Cardiac septum (tissue), 1 donor: ENCODE measurements at regions not wholly inside any gene's neighbourhood (a gene's known extent, or its start where the extent isn't known, plus 50 kb on each side); places are given as distances from the start of the nearest gene placed in this dataset.

Source experiments
- DNase-seq: peaks from one replicate; pipeline ENCODE4 v3.0.0-alpha.2; 2020; ENCODE audit warnings: low spot score
- intact Hi-C: fragments of 100-400 bp; cut with DNase I; formaldehyde crosslinking; loops from one replicate; pipeline ENCODE4 v1.14.0; 2022
- donor health status: DM: no; HTN: no; CAD: no.

DNA sequence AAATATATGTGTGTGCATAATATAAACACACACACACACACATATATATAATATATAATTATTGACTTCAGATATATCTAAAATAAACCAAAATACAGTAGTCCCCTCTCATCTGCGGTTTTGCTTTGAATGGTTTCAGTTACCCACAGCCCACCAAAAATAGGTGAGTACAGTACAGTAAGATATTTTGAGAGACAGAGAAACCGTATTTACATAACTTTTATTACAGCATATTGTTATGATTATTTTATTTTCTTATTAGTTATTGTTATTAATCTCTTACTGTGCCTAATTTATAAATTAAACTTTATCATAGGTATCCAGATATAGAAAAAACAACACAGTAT lies 564.2 kb downstream of the ACTL7B start:
- no peak for DNase-seq
- intact Hi-C loops = no loop called here

DNA sequence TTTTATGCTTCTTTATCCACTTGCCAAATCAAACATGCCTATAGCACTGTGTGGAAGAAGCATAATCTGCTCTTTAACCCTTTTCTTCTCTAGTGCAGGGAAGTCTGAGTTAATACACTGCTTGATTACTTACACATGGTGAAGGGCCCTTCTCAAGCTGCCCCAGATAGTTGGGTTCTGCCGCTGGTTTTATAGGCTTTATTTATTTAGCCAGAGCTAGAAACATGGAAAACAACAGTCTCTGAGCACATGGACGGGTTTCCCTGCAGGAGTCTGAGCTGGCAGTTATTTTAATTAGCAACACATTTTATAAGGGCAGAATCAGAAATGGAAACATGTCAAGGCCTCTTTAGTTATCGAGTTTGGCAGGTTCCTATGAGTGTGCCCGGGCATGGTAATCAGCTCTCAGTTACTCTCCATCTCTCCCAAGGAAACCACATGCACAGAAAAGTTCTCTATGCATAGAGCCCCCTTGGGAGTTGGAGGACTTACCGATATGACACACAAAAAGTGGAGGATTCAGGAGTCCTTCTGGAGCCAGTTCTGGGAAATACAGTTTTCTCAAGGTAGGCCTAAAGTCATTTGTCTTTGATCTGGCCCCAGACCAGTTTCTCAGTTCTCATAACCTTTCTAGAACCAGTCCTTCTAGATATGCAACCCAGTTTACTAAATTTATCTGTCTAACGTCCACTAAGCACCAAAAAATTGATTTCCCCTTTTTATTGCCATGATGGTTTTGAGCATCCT lies 564.8 kb downstream of the ACTL7B start:
- intact Hi-C loops = no loop called here
- no peak for DNase-seq

DNA sequence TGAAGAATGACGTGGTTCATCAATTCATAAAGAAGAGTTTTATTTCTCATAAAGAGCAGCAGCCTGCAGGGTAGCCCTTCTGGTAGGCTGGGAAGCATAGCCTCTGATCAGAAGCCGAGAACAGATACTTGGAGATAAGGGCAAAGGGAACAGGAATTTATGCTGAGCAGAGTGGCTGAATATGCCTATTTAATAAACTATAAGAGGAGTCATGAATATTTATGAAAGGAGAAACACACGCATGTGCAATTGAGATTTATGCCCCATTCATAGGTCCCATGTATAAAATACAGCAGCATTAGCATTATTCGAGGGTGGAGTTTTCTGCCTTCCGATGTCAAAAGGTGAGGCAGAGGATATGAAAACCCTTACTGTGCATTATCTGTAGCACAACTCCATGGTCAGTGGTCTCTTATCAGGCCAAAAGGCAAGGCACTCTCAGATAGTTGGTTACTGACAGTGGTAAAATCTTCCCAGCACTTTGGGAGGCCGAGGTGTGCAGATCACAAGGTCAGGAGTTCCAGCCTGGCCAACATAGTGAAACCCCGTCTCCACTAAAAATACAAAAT lies 569.1 kb downstream of the ACTL7B start:
- intact Hi-C loops = loop anchor here (10.0 kb wide), 1 partner anchor 278 kb away; no protein-coding TSS in a partner anchor
- DNase-seq = no peak

DNA sequence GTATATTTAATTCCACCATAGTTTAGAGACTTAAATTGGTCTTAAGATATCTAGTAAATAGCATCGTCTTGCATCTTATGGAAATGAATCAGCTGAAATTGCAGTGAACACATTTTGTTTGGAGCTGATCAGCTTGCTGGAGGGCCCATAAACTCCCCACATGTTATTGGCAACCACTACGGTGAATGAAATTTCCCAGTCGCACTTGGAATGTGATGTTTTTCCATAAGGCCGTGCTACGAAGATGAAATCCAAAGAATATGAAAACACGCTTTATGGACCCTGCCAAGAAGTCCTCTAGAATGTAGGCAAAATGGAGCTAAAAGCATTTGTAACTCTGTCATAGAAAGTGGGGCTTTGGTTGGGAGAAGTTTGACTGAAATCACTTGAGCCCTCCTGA lies 572.1 kb downstream of the ACTL7B start:
- DNase-seq = no peak
- intact Hi-C loops = loop anchor here (10.0 kb wide), 1 partner anchor 281 kb away; no protein-coding TSS in a partner anchor

DNA sequence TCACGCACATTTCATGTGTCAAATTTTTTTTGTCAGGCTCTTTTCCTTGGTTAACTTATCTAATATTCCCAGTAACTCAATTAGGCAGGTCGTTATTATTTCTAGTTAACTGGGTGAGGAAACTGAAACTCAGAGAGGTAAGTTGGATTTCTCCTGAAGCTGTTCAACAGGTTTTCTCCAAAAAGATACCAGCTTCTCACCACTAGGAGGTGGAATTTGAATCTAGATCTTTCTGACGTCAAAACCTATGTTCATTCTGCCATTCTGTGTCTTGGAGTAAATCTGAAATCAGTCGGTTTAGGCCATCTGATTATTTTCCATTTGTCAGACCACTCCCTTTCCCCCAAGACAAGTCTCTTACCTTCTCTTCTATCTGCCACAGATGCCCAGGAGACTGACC lies 572.9 kb downstream of the ACTL7B start:
- no peak for DNase-seq
- intact Hi-C loops = loop anchor here (10.0 kb wide), 1 partner anchor 282 kb away; no protein-coding TSS in a partner anchor

DNA sequence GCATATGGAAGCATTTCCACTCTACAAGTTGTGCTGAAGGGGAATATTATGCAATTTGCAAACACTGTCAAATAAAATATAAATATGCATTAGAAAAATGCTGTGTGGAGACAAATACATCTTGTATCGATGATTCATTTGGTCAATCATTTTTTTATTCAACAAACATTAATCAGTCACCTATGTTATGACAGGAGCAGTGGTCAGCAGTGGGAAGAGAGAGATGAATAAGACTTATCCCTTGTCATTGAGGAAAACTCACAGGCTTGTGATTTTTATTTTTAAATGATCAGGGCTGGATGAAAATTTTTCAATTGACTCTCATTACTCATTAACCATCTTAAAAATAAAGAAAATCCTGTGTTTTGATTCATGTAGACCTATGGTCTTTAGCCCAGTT lies 574.1 kb downstream of the ACTL7B start:
- intact Hi-C loops = loop anchor here (10.0 kb wide), 1 partner anchor 283 kb away; no protein-coding TSS in a partner anchor
- DNase-seq = no peak

DNA sequence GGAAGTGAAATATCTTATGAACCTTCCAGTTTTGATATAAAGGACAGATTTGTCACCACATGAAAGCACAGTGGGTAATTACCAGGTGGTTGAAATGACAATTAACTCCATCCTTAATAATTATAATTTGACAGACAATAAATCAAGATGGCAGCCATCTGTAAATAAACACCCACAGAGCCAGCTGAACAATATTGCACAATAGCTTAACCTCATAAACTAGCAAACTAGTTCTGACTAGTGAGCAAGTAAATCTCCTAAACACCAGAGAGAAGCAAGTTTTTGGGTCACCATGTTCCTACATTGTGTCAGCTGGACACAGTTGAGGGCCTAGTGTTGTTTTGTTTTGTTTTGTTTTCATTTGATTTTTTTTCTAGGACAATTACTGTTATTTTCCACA lies 577.4 kb downstream of the ACTL7B start:
- no peak for DNase-seq
- intact Hi-C loops = no loop called here

DNA sequence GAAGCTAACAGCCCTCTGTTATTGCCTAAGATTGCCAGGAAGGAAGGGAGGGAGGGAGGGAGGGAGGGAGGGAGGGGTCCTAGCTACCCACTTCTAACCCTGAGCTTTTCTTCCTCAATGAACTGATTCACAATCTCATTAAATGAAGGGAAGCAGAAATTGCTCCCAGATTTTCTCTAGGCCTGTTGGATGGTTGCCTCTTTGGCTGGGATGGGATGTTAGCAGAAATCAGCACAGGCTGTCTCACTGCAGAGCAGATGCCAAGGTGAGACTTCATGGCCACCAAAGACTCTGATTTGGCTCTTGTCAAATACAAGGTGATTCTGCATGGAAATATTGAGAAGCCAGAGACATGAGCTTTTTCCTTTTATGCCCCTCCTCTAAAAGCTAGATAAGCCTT lies 578.6 kb downstream of the ACTL7B start:
- intact Hi-C loops = no loop called here
- DNase-seq = no peak

DNA sequence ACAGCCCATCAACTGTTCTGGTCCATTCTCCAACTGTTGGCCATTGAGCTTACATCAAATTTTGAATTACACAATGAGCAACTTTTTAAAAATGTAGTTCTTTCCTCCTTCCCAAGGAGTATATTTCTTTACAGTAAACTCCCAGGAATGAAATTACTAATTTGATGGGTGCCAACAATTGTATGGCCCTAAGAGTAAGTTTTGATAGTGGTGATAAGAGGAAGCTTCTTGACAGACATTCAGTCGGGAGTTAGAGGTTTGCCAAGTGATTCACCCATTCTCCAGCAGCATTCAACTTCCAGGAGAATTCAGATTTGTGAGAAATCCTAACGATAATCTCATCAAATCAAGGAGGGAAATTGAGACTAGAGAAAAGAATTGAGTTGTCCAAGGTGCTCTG lies 579.9 kb downstream of the ACTL7B start:
- no peak for DNase-seq
- intact Hi-C loops = no loop called here

DNA sequence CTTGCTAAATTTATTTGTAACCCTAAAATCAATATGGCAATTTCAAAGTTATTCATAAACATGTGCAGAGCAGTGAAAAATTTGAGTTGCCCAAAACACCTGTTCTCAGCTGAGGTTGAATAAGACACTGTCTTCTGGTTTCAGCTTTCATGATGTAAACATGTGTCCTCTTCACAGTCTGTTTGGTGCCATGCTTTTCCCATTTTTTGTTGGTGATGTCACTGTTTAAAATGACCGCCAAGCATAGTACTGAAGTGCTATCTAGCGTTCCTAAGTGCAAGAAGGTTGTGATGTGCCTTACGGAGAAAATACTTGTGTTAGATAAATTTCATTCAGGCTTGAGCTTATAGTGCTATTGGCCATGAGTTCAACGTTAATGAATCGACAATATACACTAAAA lies 580.8 kb downstream of the ACTL7B start:
- DNase-seq = no peak
- intact Hi-C loops = loop anchor here (5.0 kb wide), 2 partner anchors 788 to 808 kb away; partner anchors contain the start of gene KLF4

DNA sequence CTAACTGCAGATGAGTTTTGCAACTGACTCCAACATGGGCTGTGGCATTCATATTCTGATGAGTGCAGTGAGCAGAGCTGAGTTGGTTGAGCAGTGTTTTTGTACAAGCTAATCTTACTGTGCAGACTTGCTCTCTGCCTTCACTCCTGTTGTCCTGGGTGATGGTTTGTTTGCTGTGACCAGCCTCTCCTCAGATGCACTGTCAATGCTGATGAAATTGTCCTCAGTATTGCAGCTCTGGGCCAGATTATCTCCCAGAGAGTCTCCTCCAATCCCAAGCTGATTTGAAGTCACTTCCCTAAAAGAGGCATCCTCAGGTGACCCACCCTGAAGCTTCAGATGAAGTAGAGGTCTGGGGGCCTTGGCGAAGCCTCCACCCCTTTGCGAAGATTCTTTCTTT lies 581.8 kb downstream of the ACTL7B start:
- intact Hi-C loops = loop anchor here (5.0 kb wide), 2 partner anchors 787 to 807 kb away; partner anchors contain the start of gene KLF4
- DNase-seq = no peak

DNA sequence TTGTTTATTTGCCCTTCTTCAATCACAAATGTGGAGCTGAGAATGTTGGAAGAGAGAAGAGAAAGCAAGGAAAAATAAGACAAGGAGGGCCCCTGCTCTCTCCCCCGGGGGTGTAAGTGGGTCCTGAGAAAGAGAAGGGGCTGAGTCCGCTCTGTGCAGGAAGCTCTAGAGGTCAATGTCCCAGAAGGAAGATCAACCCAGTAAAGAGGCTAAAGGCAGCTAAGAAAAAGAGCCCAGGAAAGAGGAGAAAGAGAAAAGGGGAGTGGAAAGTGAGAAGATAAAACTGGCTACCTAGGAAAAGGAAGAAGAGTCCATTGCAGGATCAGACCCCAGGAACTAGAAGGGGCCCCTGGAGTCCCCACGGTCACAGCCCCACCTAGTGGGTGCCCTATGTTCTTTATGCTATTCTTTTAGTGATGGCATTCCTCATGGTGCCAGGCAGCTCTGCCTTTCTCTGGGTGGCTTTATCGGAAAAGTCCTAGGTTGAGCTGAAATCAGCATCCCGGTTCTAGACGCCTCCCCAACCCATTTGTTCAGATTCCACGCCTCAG lies 583.4 kb downstream of the ACTL7B start:
- intact Hi-C loops = loop anchor here (5.0 kb wide), 2 partner anchors 785 to 805 kb away; partner anchors contain the start of gene KLF4
- DNase-seq = no peak

DNA sequence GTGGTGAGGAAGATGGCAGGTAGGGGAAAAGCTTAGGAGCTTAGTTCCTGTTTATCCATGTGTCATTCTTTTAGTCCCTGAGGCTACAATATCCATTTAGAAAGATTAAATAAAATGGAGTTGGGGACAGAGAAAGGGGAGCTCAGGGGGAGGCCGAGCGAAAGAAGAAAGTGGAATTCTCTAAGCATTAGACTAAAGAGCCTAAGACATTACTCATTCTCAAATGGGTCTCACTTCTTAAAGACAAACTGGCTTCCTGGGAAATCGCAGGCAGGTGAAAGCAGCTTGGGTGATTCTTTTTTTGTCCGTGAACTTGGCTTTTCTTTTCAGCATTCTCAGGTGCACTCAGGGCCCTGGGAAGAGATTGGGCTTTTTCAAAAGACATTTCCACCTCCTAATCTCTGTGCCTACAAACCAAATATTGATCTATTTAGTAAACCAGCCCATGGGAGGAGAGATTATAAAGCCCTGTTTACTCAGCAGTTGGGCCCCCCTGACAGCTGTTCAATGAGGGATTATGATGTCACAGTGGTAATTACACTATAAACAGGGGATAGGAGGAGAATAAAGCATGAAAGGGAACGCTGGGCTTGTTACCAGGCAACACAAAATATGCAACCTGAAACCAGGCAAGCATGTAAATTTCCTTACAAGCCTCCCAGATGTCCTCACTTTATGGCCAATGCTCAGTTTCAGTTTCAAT lies 584.0 kb downstream of the ACTL7B start:
- intact Hi-C loops = loop anchor here (5.0 kb wide), 2 partner anchors 784 to 804 kb away; partner anchors contain the start of gene KLF4
- DNase-seq = no peak

DNA sequence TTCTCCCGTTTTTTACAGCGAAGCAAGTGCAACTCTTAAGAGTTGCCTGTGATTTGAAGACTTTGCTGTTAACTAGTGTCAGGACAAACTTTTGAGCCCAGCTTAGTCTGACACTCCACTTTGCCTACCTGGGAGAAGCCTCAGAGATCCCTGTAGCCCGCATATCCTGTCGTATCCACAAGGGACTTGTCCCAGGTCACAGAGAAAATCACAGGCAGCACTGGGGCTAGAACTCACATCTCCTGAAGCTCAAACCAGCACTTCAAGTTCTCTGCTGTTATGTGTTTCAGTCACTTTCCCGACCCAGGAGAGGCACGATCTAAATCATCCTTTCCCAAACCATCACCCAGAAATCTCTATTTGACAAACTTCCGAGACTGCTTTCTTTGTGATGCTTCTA lies 584.5 kb downstream of the ACTL7B start:
- no peak for DNase-seq
- intact Hi-C loops = loop anchor here (5.0 kb wide), 2 partner anchors 784 to 804 kb away; partner anchors contain the start of gene KLF4

DNA sequence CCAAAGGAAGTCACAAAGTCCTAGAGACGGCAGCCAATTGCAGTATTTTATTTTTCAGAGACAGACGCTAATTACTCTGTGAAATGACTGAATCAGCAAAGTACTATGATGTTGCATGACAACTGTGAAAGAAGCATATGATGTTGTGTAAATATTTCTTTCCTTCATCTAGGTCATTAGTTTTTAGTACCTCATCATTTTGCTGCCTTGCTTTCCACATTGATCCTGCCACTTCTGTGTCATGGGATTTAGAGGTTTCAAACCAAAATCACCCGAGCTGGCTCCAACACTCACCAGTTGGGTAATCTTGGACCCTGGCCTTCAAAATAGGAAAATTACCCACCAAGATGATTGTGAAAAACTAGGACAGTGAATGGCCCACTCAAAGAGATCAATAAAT lies 585.2 kb downstream of the ACTL7B start:
- no peak for DNase-seq
- intact Hi-C loops = loop anchor here (5.0 kb wide), 2 partner anchors 783 to 803 kb away; partner anchors contain the start of gene KLF4

DNA sequence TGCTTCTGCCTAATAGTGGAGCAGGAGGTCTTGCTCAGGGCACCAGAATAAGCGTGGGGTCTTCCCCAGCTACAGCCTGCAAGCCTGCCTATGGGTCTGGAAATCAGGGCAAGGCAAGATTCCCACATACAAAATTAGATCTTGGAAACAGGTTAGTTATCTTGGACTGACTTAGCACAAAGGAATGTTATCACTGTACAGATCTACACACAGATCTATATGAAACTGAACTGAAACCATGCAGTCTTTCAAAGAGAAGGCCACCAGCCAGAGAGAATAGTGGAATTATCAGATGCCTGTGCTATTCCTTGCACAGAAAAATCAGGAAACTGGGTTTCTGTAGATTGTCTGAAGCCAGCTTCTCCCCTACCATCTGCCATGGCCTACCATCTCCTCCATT lies 585.7 kb downstream of the ACTL7B start:
- no peak for DNase-seq
- intact Hi-C loops = loop anchor here (5.0 kb wide), 2 partner anchors 783 to 803 kb away; partner anchors contain the start of gene KLF4

DNA sequence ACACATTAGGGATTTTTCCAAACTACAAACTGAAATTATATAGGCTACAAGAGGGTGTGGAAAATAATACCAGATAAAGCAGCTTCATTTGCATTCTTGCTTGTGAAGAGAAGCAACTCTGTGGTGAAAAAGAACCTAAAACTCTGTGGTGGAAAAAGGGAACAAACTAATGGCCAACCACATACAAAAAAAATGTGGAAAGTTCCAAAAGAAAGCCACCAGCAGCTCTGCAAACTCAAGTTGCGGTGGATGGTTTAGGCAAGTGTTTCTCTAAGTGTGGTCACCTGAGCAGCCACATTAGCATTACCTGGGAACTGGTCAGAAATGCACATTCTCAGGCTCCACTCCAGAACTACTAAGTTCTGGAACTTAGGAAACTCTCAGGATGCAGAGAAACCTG lies 586.4 kb downstream of the ACTL7B start:
- intact Hi-C loops = no loop called here
- no peak for DNase-seq

DNA sequence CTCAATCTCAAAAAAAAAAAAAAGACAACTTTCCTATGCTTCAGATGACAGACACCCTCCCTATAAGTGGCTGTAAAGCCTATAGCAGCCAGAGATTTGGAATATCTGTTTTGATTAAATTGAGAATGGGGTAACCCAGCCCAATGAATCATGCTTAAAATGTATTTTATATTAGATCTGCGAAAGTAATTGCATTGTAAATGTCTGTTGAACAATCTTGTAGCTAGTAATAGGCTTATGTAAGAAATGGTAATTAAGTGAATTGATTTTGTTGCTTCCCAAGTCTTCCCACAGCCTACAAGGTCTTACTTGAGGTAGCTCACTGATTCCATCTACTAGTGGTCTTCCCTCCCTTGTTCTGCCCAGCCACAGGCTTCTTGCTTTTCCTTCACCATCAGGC lies 590.7 kb downstream of the ACTL7B start:
- no peak for DNase-seq
- intact Hi-C loops = no loop called here

DNA sequence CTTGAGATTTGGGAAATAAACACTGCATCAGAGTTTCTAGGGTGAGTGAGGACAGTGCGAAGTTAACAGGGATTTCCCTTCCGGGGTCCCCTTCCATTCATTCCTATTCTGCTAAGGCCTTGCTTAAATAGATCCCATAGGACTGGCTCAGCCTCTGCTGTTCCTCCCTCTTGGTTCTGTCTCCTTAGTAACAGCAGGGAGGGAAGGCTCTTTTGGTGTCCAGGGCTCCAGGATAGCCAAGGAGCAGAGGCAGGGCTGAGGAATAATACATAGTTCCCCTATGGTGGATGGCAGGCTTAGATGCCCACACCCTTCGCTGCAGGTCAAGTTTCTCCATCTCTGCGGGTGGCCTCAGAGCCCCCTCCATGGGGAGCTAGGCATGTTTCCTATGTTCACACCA lies 591.7 kb downstream of the ACTL7B start:
- intact Hi-C loops = no loop called here
- no peak for DNase-seq

DNA sequence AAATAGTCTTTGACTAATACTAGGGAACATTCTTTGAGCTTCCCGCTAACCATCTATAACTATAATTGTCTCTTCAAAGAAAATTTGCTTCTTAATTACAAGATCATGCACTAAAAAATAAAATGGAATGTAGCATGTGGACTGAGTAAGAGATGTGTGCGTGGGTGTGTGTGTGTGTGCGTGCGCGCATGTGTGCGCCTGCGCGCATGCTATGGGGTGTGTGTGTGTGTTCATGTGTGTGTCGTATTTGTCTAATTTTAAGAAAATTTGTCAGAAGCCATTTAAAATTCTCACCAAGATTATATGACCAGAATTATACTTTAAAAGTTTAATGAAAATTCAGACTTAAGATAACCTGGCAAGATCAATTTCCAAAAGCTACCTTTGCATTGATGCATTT lies 593.0 kb downstream of the ACTL7B start:
- no peak for DNase-seq
- intact Hi-C loops = no loop called here
